ENCODE measurements at regions not wholly inside any gene's neighbourhood (a gene's known extent, or its start where the extent isn't known, plus 50 kb on each side); places are given as distances from the start of the nearest gene placed in this dataset.

DNA sequence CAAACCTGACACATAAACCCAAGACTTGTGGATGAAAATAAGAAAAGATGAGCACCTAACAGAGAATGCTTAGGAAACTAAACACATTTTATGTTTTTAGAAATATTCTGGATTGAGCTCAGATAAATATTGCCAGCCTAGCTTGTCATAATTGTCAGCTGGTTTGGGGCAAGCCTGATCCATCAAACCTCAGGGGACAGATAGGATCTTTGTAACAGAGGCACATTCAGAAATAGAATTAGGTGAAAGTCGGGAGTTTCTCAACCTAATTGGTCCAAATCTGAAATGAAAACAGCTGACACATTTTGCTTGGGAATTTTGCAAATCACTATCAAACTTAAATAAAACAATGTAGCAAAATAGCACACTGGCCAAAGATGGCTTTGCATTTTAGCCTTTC, 503.7 kb downstream of the ANXA1 start:
- no peak for DNase-seq

DNA sequence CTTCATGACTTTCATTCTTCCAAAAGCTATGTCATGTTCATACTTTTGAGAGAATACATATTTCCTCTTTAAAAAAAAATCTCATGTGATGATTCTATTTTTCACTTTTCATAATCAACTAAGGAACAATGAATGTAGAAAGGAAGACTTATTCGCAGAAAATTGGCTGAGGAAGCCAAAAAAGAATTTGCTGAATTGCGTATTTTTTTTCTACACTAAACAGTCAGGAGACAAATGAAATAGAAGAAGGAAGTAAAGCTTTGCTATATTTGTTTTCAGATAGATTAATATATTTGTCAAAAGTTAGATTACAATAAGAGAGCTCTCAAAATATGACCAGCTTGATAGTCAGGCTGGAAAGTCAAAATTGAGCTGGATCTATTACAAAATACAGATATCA, 504.2 kb downstream of the ANXA1 start:
- no peak for DNase-seq

DNA sequence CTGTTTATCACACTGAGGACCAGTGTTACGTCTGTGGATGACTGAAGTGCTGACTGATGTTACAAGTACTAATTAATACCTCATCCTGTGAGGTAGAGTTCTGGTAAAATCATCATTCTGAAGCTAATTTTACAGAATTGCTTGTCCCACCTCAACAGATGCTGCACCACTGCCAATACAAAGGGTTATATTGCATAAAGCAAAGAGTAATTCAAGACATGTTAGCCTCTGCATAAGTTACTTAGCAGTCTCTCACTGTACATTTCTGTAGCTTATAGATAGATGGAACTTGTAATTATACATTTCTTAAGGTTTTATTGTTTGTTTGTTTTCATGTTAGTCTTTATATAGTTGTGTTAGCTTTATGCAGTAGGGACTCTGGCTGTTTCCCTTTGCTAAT, 513.6 kb downstream of the ANXA1 start:
- no peak for DNase-seq

DNA sequence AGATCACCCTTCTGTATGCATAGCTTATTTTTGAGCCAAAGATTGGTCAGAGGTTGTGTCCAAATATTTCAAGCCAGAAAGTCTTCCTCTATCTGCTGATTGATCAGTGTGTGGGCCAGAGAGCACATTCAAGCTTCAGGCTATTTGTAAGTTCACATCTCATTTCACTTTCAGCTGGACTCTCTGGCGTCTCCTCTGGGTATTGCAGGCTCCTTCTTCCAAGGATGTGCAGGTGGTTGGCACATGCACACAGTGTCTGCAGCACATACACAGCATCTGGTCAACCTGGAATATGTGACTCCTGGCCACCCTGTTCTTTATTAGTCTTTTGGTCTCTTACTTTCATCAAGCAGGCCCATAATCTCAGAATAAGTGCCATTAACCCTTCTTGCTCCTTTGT, 516.1 kb downstream of the ANXA1 start:
- no peak for DNase-seq

DNA sequence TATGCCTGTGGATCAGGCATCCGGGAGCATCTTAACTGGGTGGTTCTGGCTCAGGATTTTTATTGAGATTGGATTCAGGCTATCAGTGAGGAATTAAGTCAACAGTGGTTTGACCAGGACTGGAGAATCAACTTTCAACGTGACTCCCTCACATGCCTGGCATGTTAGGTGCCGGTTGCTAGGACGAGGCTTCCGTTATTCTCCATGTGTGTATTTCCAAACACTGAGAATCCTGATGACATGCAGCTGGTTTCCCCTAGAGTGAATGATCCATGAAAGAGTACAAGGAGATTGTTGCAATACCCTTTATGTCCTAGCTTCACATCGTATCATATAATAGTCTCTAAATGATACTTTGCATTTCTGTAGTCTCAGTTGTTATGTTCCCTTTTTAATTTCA, 529.2 kb downstream of the ANXA1 start:
- DNase-seq: no peak

DNA sequence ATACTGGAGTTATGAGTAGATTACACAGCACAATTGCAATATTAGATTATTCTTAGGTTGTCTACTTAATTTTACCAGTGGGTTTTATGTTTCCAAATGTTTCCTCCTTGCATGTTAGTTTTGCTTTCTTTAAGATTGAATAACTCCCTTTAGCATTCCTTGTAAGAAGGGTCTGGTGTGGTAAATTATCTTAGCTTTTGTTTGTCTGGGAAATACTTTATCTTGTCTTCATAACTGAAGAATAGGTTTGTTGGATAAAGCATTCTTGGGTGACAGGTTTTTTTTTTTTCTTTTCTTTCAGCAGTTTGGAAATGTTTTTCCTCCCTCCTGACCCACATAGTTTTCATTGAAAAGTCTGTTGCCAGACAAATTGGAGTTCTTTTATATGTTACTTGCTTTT, 531.1 kb downstream of the ANXA1 start:
- no peak for DNase-seq

DNA sequence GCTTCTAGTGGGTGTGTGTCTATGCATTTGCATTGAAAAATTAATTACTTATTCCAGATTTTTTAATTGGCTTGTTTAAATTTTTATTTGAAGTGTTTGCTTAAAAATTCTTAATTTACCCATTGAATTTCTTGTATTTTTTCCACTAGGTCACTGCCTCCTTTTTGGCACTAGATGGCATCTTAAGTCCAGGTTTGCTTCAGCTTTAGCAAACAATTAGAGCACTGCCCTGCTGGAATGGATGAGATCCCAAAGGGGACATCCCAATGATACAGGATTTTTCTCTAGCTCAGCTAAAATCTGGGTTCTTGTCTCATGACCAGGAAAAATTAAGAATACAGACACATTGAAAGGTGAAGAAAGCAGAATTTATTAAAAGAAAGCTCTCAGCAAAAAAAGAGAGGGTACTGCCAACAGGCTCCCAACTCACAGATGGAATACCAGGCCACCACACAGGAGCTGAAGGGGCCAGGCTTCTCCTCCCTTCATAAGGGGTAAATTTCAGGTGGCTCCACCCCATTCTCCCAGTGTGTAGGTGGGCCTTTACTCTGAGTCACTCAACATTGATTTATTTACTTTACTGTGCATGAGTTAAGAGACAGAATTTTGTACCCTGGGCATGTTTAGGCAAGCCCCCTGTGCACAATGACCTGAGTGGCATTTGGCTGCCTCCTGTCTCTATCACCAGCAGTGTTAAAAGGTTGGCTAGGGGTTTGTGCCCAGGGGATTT, 532.4 kb downstream of the ANXA1 start:
- no peak for DNase-seq

DNA sequence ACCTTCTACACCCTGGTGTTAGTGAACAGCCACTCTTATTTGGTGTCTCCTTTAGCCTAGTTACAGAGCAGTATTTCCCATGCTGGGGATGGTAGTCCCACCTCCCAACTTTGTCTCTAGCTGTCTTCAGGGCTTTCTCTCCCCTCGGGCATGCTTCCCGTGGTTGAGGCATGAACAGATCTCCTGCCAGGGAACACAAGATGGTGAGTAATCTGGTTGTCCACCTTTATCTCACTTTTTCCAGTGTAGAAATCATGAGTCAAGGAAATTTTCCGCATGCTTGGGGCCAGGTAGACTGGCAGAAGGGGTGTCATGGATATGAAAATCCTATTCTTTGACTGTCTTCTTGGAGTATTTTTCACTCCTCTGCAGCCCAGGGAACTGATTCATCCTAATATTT, 532.9 kb downstream of the ANXA1 start:
- DNase-seq: no peak

DNA sequence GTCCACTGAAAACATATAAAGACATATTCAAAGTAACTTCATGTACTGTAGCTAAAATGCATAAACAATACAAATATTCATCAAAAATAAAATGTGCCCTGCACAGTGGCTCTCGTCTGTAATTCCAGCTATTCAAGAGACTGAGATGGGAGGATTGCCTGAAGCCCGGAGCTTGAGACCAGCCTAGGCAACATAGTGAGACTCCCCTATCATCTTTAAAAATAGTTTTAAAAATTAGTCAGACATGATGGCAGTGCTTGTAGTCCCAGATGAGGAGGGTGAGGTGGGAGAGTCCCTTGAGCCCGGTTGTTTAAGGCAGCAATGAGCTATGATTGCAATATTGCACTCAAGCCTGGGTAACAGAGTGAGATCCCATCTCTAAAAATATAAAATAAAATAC, 534.1 kb downstream of the ANXA1 start:
- no peak for DNase-seq

DNA sequence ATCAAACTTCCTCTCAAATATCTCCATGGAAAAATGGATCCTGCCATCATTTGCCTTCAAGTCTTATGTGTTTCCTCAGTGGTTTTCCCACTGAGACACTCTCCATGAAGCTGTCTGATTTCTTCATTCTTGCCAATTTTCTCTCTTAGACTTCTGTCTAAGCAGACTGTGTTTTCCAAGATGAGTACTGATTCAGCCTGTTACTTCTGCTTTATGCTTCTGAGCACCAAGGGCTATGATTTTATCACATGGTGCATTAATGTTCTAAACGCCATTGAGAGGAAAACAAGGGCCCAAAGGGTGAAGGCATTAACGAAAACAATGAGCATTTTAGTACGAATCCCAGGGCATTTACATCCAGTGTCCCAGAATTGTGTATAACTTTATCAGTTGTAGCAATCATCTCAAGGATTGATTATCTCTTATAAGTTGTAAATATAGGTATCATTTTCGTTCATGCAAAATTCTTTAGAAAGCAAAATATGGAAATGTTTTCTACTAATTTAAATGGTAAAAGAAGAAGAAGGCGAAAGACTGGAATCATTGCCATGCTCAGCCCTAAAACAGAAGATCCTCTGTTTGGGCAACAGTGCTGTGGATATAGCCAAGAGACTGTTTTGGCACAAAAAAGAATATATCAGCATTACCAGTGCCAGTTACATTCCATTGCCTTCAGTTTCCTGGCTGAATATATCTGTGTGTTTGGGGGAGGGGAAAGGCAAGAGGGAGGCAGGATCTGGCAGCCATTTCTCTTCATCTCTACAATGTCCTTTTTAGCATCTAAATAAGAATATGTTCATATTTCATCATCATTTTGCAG, 537.6 kb downstream of the ANXA1 start:
- DNase-seq: no peak

DNA sequence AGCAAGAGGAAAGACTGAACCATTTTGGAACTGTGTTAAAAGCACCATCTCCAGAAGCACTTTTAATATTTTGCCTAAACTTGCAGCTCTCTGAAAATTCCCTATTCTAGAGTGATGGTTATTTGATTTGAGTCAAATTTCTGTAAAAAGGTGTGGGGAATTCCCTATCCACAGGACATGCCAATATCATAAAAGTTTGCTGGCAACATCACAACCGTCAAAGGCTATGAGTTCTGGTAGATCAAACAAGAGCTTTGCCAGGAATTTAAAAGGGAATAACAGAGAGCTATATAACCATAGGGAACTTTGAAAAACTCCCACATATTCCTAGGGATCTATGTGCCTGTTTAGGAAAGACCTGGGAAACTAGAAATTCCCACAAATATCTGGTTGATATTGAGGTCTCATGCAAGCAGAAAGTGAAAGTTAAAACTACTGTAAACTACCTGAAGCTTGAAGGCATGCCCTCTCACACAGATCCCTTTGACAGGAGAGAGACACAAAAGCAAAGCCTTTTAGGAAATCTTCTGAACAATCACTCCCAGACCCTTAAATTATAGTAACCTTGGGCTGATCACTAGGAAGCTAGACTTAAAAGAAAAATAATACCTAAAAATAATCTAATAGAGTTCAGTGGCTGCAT, 549.9 kb downstream of the ANXA1 start:
- no peak for DNase-seq

DNA sequence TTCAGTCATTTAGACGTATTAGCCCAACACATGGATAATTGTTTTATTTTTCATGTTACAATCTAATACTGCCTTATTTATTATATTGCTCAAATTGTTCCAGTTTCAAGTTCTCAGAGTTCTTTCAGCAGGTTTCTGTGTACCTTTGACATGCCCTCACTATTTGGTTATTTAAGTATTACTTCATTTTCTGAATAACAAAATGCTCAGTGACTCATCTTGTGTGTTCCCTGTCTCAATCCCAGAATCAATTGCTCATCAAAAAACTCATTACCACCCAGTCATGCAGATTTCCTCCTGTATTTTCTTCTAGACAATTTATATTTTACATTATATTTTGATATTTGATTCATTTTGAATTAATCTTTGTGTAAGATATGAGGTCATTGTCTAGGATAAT, 562.6 kb downstream of the ANXA1 start:
- no peak for DNase-seq

DNA sequence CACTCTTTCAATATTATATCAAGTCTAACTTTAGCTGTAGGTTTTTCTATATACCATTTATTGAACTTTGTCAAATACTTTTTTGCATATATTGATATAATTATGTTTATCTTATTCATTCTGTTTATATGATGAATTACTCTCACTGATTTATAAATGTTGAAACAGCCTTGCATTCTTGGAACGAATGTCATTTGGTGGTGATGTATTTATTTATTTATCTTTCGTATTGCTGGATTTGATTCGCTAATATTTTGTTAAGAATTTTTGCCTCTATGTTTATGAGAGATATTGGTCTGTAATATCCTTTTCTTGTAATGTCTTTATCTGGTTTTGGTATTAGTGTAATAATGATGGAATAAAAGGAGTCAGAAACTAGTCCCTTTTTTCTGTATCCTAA, 563.9 kb downstream of the ANXA1 start:
- DNase-seq: no peak

DNA sequence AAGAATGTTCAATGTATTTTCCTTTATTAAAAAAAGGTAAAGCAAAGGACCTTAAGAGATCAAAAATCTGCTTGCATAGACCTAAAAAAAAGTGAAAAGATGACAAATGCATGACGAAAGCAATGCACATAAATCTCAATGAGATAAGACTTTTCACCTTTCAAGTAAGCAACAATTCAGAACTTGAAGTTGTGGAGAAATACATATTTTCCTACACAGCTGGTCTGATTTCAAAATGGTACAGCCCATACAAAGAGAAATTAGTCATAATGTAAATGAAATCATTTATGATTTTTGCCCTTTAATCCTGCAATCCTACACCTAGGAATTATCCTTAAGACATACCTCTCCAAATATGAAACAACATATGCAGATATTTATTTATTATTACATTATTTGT, 568.0 kb downstream of the ANXA1 start:
- DNase-seq: no peak

DNA sequence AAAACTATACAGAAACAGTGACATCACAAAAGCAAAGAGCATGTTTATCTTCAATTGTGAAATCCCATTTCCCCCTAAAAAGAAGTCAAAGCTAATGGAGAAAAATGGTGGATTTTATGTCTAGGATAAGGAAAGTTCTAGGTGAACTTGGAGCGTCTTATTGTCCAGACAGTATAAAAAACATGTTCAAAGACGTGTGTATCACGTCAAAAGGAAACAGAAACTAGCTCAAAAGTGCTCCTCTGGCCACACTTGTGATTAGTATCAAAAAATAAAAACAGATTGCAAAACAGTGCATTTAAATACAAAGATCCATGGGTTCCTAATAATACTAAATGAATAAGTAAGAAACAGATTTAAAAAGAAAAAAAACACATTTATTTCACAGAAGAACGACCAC, 568.9 kb downstream of the ANXA1 start:
- no peak for DNase-seq

DNA sequence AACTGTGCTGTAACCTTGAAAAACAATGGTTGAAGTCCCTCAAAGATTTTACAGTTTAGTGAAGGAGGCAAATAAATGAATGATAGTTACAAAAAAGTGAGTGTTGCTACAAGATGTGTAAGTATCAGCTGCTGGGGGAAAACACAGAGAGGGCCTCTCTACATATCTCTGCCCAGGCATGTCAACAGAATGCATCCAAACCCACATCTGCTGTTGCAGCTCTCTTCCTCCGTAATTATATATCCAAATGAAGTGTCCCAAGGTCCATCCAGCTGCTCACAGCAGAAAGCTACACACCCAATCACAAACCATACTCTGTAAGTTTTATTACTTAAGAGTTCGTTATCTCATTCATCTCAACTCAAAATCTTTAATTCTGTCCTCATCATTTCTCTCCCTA, 584.6 kb downstream of the ANXA1 start:
- DNase-seq: no peak

DNA sequence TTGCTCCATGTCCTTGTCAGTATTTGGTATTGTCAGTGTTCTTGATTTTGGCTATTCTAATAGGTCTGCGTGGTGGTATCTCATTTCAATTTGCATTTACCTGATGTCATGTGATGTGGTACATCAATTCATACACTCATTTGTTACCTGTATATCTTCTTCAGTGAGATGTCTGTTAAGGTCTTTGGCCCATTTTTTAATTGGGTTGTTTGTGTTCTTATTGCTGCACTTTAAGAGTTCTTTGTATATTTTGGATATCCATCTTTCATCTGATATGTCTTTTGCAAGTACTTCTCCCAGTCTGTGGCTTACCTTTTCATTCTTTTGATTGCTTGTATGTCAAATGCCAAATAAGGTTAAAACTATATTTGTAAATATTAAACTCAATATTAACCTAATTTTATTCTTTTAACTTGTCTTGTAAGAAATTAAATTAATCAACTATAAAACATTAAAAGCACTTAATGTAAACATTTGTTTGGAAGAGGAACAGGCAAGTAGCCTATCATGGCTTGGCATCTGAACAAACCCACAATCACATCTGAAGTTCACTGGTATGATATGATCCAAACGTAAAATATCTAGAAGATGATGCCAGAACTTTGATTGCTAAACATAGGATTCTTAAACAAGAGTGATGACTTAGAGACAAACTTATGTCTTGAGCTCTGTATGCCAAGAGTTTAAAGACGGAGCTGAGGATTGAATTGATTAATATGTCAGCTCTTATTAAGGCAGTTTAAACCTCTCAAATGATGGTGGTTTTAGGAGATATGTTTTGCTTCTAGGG, 587.3 kb downstream of the ANXA1 start:
- DNase-seq: no peak

DNA sequence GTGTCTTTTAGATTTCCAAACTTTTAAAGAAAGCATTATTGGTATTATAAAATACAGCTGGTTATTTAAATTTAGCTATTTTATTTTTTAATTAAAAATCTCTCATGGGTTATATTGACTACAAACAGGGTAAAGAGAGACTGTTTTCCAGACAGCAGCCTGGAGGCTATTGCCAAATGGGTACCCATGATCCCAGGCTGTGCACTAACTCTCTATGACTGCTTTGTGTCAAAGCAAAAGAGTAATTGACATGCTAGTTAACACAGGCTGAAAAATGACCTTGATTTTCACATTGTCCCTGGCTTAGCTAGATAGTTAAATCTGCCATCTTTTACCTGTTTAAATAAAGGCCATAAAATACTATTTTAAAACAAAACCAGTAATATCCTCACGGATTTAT, 589.7 kb downstream of the ANXA1 start:
- no peak for DNase-seq

DNA sequence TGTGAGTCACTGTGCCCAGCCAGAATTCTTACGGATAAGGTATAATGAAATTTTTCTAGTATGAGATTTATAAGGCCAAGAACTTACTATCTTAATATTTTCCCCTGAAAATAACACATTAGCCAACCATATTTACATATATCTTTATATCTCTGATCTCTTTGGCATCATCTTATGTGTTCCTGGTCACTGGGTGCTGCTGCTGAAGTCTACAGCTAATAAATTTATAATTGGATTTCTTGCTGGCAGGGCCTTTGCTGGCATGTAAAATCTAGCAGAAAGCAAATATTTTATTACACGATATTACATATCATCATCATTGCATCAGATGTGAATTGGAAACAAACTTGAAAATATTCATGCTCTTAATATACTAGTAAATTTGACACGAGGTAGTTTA, 590.7 kb downstream of the ANXA1 start:
- DNase-seq: no peak

DNA sequence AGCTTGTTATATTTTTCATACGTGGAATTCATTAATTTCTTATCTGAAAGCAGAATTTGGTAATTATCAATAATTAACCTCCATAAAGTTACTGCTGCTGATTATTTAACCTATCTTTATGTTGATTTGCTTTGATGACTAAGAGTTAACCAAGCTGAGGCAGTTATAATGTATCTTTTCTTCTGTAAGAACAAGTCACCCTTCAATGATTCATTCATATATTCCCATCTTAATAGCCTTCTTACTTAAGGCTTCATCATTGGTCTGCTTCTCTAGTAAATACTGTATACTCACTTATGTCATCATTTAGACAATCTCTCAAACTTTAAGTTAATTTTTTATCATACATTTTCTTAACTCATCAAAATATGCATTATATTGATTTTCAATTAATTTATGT, 592.2 kb downstream of the ANXA1 start:
- no peak for DNase-seq

DNA sequence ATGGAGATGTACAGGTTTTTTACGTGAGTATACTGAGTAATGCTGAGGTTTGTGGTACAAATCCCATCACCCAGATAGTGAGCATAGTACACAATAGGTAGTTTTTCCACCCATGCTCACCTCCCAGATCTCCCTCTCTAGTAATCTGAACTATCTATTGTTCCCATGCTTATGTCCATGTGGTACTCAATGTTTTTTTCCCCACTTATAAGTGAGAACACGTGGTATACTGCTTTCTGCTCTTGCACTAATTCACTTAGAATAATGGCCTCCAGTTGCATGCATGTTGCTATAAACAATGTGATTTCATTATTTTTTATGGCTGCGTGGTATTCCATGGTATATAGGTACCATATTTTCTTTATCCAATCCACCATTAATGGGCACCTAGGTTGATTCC, 593.9 kb downstream of the ANXA1 start:
- no peak for DNase-seq

DNA sequence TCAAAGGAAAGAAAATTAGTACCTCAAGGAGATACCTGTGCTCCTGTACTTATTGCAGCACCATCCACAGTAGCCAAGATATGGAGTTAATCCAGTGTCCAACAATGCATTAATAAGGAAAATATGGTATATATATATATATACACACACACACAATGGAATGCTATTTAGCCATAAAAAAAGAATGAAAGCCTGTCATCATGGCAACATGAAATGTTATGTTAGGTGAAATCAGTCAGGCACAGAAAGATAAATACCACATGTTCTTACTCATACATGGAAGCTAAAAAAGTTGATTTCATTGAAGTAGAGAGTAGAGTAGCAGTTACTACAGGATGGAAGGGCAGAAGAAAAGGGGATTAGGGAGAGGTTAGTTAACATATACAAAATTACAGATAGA, 601.5 kb downstream of the ANXA1 start:
- DNase-seq: no peak
